ENCODE measurements at regions not wholly inside any gene's neighbourhood (a gene's known extent, or its start where the extent isn't known, plus 50 kb on each side); places are given as distances from the start of the nearest gene placed in this dataset.

DNA sequence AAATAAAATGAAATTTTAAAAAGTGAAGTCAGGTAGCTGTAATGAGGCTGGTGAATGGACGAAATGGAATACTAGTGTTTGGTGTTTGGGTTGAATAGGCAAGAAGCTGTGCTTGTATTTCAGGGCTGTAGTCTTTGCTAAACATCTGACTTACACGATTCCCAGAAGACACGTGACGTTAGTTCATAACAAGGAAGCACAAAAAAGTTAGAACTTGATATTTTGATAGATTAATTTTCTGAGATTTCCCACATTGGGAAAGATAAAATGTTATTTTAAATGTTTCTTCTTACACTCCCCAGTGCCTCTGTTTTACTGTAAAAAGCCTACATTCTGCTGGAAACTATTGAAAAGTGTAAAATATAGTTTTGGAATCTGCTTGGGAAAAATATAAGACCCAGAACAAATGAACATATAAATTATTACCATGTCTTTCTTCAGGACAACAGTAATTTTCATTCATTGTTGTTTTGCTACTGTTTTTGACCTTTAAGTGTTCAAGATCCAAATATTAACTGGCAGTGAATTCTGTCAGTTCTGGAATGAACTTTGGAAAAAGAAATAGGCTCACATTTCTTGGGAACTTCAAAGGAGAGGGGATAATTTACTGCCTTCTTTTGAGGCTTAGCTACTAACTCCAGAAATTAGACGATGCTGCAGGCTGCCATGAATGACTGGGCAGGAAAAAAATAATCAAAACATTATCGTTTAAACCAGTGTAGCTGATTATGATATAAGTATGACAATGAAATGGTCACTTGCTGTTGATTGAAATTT, 241.3 kb downstream of the SLITRK6 start:
- TF ChIP-seq RCOR1 (conservative IDR thresholded peaks at IDR 0.05; ENCODE audit: low read depth, low read length) (no peak), KDM1A (IDR thresholded peaks at IDR 0.05; ENCODE audit: borderline replicate concordance) (no peak)
- TF ChIP-seq, protein P1, sequence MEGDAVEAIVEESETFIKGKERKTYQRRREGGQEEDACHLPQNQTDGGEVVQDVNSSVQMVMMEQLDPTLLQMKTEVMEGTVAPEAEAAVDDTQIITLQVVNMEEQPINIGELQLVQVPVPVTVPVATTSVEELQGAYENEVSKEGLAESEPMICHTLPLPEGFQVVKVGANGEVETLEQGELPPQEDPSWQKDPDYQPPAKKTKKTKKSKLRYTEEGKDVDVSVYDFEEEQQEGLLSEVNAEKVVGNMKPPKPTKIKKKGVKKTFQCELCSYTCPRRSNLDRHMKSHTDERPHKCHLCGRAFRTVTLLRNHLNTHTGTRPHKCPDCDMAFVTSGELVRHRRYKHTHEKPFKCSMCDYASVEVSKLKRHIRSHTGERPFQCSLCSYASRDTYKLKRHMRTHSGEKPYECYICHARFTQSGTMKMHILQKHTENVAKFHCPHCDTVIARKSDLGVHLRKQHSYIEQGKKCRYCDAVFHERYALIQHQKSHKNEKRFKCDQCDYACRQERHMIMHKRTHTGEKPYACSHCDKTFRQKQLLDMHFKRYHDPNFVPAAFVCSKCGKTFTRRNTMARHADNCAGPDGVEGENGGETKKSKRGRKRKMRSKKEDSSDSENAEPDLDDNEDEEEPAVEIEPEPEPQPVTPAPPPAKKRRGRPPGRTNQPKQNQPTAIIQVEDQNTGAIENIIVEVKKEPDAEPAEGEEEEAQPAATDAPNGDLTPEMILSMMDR (IDR thresholded peaks at IDR 0.05 in 2 of 3, conservative IDR thresholded peaks at IDR 0.05 in 1 of 3; ENCODE audit: control insufficient read depth in 2 of 3, extremely low read depth in 1 of 3, insufficient read depth in 1 of 3, low read depth in 3 of 3, low read length in 3 of 3) = no peak
